H1 (cell line): ENCODE measurements at regions not wholly inside any gene's neighbourhood (a gene's known extent, or its start where the extent isn't known, plus 50 kb on each side); places are given as distances from the start of the nearest gene placed in this dataset.

ENCODE experiments used
- ASH2L ChIP-seq: fragments of 200-600, 300-600 bp; sonication (generic); IDR thresholded peaks from one replicate; pipeline ENCODE4 v1.7.1; 2017; ENCODE audit warnings: low read length
- BCL11A ChIP-seq, 2 experiments: IDR thresholded peaks; one replicate each; pipeline ENCODE4 v1.6.1; 2011; ENCODE audit warnings: low read depth in 2 of 2, low read length in 2 of 2, mild to moderate bottlenecking in 2 of 2
- CHD1 ChIP-seq: IDR thresholded peaks from 2 replicates; pipeline ENCODE4 v1.6.1; 2012; ENCODE audit warnings: low read depth, low read length, improper control_type of control experiment
- SIRT6 ChIP-seq: IDR thresholded peaks from one replicate; pipeline ENCODE4 v1.7.1; 2012; ENCODE audit warnings: low read length, inconsistent platforms
- SP2 ChIP-seq: IDR thresholded peaks from 2 replicates; pipeline ENCODE4 v1.6.1; 2012; ENCODE audit warnings: mild to moderate bottlenecking, low read length, inconsistent platforms
- SRF ChIP-seq: IDR thresholded peaks from 2 replicates; pipeline ENCODE4 v1.6.1; 2011; ENCODE audit warnings: mild to moderate bottlenecking, low read depth, low read length, moderate library complexity
- ZNF274 ChIP-seq: IDR thresholded peaks from 2 replicates; pipeline ENCODE4 v1.7.0; 2012; ENCODE audit warnings: low read length, borderline replicate concordance; ENCODE audit errors: extremely low read depth

GRCh38 chr12:19872621-19873540, 433.6 kb downstream of the AEBP2 start (continued):
- no peak for TF ChIP-seq ASH2L
- TF ChIP-seq ZNF274, result no peak
- no peak for TF ChIP-seq SRF
- no peak for TF ChIP-seq CHD1
- TF ChIP-seq SP2, result no peak
- TF ChIP-seq SIRT6, result no peak
- TF ChIP-seq BCL11A (IDR thresholded peaks at IDR 0.05; ENCODE audit: low read depth in 2 of 2, low read length in 2 of 2), result no peak
